MV-4-11 (cell line): ENCODE measurements at regions not wholly inside any gene's neighbourhood (a gene's known extent, or its start where the extent isn't known, plus 50 kb on each side); places are given as distances from the start of the nearest gene placed in this dataset.

Experiments used
- DNase-seq: peaks from one replicate; lab custom pipeline; 2025; lab: John Stamatoyannopoulos, UW

DNA sequence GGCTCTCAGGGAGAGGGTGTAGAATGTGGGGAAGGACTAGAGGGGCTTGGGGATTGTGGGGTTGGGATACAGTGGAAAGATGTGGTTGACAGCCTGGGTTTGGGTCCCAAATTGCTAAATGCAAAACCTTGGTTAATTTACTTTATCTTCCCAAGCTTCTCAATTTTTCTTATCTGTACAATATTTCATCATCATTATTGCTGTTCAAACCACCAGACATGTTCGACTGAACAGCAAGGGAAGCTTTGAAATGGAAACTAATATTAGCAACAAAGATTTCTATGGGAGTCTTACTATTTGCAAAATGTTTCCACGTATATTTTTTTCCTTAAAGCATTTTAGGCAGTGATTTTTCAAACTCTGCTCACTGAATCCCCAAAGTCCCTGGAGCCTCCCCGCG is 67.0 kb upstream of the KAZN start:
- no peak for DNase-seq

DNA sequence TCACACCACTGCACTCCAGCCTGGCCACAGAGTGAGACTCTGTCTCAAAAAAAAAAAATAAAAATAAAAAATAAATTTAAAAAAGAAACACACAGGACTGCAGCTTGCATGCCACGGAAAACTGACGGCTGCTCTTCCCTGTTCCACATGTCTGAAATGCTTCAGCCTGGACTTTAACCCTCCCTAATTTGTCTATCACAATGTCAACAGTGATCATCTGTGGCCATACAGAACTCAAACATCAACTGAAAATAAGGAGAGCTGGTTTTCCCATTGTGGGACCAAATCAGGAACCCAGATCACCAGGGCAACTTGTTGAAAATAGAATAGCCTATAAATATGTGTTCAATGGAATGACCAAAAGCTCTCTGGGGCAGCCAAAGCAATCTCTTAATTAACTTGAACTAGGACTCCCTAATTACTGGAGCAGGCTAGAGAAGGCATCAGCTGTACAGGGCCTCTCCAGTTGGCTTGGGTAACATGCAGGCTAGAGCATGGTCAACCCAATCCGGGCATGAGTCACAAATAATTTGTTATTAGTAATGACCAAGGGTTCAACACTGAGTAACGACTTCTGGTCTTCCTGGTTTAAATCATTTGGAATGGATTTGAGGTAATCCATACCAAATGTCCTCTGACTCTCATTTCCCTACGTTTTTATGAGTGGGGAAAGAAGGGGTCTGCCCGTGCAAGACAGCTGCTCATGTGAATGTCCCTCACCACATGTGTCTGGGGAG is 62.7 kb upstream of the KAZN start:
- DNase-seq = no peak

DNA sequence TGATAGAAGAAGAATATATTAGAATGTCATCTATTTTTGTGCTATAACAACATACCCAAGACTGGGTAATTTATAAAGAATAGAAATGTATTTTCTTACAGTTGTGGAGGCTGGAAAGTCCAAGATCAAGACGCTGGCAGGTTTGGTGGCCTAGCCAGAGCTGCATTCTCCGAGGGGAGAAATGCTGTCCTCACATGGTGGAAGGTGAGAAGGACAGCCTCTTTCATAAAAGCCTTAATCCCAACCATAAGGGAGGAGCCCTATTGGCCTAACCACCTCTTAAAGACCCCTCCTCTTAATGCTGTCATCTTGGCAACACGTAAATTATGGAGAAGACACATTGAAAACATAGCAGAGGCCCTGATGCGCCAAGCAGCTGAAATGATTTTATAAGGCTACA is 60.1 kb upstream of the KAZN start:
- DNase-seq = no peak

DNA sequence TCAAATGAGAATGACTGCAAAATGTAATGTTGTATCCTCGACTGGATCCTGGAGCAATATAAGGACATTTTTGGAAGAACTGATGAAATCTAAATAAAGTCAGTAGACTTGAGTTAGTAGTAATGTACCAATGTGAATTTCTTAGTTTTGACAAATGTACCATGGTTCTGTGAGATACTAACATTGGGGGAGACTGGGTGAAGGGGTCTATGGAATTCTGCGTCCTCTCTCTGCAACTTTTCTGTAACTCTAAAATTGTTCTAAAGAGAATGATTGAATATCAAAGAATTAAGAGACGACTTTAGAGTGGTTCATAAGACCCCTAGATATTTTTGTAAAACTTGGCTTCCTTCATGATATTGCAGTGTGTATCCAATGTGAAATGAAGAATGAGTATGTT is 59.2 kb upstream of the KAZN start:
- DNase-seq = no peak

DNA sequence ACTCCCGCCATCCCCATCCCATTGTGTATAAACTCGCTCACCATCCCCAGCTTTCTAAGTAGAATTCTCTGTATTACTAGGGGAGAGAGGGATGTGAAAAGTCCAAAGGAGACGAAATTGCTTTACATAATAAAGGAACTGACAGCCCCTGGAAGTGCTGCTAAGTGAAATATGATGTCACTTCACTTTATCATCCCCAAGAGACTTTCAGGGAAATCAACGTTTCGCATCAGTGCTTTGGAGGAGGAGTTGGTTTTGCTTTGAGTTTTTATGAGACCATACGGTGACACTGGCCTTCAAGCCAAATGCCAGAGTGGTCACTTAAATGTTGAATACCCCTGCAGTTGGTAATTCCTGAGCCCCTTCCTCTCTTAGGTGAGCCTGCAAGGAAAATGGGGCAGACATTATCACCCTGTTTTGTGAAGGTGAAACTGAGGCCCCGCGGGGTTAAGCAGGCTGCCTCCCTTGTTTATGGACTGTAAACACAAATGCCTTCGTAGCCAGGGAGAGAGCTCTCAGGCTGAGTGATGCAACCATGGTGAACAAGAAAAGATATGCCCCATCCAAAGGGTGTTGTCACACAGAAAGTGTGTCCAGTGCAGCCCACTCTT is 58.4 kb upstream of the KAZN start:
- DNase-seq = no peak

DNA sequence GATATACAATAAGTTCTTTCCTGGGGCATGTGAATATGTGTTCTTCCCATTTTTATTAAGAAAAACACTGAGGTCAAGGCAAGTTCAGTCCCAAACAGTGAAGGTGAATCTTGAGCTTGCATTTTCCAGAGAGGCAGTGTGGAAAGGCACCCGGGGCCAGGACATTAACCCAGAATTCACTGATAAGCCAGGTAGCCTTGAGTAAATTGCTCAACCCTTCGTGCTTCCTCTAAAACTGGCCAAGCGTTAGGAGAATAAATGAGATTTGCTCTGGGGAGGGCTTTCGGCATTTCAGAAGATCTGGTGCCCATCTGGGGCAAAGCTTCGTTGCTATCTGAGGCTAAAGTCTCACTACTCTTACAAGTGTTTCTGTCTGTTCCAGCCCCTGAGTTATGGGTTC is 57.1 kb upstream of the KAZN start:
- no peak for DNase-seq

DNA sequence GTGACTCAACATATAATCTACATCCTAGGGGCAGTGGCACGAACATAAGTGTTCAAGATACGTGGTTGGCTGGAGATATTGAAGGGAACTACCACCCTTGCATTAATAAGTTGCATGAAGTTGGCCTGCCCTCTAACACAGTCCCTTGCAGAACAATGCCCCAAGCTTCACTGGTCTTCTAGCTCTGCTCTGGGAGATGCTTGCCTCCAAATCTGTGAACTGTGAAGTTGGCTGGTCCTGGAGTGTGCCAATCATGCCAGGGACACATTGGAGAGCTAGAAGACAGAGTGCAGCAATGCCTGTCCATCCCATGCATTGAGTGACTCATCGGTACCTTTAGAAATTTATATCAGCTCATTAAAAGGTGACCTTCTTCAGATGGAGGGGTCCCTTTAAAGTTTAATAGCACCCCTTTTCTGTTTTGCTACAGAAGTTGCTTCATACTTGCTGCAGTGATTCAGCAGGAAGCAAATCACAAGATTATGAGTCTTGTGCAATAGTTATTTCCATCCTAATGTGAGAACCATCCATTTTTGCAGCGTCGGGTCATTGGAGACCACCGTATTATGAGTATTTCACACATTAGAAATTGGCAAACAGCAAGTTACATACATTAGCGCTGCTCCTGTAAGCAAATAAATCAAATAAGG is 55.2 kb upstream of the KAZN start:
- DNase-seq = no peak

DNA sequence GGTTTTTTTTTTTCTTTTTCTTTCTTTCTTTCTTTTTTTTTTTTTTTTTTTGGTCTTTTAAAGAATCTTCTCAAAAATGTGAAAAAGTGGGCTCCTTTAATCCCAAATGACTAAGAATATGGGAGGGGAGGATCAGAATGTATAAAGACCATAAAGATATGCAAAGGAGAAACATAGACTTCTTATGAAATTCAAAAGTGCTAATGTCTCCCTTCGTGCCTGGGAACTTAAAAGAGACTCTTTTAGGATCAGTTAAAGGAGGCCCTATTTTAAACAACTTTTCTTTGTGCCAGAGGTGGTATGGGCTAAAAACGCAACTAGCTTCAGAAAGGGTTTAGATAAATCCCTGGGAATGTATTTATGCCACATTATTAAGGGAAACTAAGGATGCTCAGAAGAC is 54.2 kb upstream of the KAZN start:
- no peak for DNase-seq

DNA sequence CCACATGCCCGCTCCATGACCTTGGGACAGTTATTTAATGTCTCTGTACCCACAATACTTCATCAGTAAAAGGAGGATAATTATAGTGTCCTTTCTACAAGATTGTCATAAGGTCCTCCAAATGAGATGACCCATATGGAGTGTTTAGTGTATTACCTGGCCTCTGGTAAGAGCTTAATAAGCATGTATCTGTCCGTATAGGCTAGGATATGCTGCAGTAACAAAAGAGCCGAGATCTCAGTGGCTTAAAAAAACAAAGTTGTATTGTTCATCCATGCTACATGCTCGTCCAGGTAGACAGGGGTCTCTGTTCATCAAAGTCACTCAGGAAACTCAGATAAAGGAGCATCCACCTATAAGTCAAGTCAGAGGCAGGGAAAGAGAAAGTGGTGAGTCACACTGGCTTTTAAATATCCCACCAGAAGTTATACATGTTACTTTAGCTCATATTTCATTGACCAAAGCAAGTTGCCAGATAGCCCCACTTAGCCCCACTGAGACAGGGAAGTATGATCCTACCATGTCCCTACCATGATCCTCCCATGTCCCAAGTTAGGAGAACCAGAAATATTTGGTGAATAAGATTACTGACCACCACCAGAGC is 53.0 kb upstream of the KAZN start:
- no peak for DNase-seq

DNA sequence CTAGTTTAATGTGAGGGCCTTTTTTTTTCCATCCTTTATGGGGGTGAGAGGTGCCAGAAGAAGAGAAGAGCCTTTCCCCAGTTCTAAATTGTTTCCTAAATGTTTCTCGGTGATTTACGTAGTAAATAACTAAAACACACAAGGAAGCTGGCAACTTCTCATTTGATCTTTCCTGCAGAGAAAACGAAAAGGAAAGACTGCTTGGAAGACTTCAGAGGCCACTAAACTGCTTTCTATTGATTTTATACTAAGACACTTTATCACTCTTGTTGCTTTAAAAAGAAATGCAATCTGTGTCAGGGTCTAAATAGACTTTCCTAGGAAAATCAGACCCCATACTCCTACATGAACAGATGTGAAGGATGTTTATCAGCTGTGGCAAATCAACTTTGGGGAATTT is 52.1 kb upstream of the KAZN start:
- no peak for DNase-seq
